ENCODE measurements at regions not wholly inside any gene's neighbourhood (a gene's known extent, or its start where the extent isn't known, plus 50 kb on each side); places are given as distances from the start of the nearest gene placed in this dataset.

- no peak for DNase-seq (ENCODE audit: low read depth)
Measured at GRCh38 chr13:74230984-74231501, 96.8 kb upstream of the KLF12 start.

DNA sequence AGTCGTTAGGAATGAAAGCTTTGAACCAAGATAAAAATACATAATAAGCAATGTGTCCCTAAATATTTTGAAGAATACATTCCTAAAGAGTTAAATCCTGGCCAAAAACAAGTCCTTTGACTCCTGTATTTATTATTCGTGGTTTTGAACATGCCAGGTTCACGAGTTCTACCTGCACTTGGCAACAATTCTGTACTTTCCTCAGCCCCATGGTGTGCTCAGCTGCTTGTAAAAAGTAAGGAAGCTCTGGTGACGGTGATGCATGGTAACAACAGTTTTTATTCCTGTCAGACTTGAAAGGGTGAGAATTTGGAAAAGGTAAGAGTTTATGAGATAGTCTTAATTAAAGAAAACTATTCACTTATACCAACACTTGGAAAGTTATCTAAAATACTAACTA, 95.0 kb upstream of the KLF12 start:
- DNase-seq (ENCODE audit: low read depth), result no peak

GRCh38 chr13:74227476-74228158, 93.4 kb upstream of the KLF12 start:
- no peak for DNase-seq (ENCODE audit: low read depth)

DNA sequence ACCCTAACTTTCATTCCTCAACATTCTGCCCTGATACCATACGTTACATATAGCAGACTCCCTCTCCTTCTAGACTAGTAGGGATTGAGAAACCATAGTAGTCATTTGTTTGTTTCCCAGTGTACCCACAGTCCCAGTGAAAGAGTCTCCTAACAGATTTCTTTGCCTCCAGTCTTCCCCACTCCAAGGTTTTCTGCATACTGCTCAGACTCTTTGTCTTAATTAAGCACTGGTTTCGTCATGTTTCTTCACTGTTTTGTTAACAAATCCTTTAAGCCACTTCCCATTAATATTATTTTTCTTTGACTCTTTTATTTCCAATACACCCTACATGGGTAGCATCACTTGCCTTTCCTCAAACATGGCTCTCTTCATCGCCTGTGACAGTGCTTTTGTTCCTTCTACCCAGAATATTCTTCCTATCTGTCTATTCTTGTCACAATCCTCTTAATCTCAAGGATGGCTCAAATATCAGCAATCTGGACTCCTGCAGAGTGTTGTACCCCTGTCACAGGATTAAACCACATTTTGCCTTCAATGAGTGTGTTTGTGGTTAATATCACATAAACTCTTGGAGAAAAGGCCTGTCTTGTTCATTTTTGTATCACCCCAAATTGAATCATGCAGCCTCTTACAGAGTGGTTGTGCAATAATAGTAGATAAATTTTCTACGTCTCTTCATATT, 92.7 kb upstream of the KLF12 start:
- no peak for DNase-seq (ENCODE audit: low read depth)

DNA sequence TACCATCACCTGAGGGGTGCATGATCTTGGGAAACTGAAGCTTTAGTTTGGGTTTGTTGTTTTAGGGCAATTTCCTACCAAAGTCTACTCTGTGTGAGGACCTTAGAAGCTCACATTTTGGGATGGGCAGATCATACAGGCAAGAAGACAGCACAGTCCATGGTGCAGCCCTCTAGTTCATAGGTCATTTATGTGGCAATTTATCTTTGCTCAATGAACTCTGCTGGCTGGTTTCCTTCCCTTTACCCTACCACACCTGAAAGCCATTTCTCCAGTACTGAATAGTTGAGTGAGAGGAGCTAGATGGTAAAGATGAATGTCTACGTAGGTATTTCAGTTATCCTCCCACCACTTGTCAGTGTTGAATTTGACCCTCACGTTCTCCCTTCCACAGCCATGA, 87.5 kb upstream of the KLF12 start:
- DNase-seq (ENCODE audit: low read depth), result no peak

DNA sequence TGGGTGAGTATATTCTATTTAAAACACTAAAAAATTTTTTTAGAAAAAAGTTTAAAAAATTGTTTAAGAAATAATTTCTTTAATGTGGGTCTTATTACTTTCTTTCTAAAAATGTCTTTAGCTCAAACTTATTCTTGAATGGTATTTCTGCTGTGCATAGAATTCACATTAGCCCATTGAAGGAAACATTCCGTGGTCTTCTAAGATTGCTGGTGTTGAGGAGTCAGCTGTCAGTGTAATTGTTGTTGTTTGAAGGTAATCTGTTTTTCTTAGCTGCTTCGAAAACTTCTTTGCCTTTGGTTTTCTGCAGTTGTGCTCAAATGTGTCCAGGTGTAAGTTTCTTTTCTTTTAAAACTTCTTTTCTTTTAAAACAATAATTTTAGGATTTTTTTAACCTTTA, 85.4 kb upstream of the KLF12 start:
- DNase-seq (ENCODE audit: low read depth), result no peak

- DNase-seq (ENCODE audit: low read depth), result no peak
Measured at GRCh38 chr13:74218291-74218690, 84.1 kb upstream of the KLF12 start.

- DNase-seq (ENCODE audit: low read depth), result no peak
Measured at GRCh38 chr13:74217811-74218210, 83.6 kb upstream of the KLF12 start.

DNA sequence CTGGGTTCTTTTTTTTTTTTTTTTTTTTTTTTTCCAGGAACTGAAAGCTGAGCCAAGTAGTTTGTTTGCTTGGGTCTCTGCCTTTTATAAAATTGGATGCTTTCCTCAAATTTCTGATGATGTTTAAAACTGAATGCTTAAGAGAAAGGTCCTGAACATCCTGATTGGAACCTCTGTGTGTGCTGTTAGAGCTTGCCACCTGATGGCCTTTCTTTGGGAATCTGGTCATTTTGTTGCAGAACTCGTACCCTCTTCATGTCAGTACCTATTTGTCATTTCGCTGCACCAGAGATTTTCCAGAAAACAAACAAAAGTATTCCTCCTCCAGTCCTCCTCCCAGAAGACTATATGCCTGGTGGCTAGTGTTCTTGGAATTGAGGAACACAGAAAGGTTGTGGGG, 81.2 kb upstream of the KLF12 start:
- DNase-seq (ENCODE audit: low read depth), result no peak

GRCh38 chr13:74214321-74214720, 80.1 kb upstream of the KLF12 start:
- no peak for DNase-seq (ENCODE audit: low read depth)

DNA sequence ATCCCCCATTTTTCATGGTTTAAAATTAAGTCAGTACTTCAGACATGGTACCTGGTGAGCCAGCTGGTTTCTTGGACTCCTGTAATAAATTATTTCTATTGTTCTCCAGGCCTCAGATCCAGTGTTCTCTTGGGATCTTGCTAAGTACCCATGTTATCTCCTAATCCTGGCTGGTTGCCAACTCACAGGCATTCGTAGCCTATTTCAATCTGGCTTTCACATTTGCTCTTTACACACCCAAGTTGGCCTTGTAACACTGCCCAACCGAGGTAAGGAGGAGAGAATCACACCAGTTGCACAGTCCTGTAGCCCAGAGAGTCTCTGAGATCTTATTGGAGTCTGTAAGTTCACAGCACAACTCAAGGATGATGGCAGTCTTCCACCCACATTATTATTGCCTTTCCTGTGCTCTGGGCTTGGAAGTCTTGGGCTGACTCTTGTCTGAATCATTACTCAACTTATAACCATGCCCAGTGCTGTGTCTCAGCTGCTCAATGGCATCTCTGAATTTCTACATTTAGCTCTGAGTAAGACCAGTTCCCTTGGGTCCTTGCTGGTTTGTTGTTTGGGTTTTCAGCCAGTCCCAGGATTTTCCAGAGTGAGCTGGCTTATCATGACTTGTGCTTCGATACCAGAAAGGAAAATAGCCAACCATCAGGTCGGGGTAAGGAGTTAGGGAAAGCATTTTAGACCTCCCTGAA, 76.6 kb upstream of the KLF12 start:
- DNase-seq (ENCODE audit: low read depth), result no peak

DNA sequence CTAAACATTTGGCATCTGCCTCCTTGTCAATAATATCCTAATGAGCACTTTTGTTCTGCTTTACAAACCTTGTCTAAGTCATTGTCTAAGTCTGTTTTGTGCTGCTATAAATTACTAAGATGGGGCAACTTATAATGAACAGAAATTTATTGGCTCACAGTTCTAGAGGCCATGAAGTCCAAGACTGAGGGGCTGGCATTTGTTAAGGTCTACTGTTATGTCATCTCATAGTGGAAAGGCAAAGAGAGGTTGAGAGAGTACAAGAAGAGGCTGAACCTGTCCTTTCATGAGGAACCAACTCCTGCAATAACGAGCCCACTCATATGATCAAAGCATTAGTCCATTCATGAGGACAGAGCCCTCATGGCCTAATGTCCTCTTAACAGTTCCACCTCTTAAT, 72.7 kb upstream of the KLF12 start:
- DNase-seq (ENCODE audit: low read depth), result no peak

- no peak for DNase-seq (ENCODE audit: low read depth)
Measured at GRCh38 chr13:74206061-74206561, 71.9 kb upstream of the KLF12 start.

GRCh38 chr13:74205313-74205690, 71.1 kb upstream of the KLF12 start:
- no peak for DNase-seq (ENCODE audit: low read depth)

DNA sequence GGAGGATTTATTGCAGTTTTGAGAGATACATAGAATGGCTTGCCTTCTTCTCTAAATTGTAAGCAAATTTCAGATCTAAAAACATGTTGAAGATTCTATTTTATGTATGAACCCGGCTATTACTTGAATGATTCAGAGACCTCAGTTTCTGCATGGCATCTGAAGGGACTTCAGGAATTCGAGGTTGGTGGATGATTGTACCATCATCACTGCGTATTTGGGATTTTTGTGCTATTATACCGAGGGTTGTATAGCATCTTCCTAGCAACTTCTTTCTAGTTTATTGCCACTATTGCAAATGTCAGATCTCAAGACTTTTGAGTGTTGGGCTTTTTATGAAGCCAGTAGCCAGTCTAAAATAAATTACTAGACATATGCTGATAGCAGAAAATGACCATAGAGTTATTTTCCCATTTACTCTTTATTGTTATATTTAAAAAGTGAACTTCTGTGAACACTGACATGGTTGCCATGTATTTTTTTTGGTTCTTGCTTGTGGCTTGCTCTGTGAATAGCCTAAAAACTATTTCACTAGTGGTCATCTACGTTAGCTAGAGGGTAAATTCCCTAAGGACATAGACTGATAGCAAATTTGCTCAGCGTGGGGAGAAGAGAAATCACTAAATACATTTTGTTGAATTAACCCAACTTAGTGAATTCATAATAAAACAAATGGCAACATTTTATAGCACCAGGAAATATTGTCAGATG, 70.6 kb upstream of the KLF12 start:
- no peak for DNase-seq (ENCODE audit: low read depth)

DNA sequence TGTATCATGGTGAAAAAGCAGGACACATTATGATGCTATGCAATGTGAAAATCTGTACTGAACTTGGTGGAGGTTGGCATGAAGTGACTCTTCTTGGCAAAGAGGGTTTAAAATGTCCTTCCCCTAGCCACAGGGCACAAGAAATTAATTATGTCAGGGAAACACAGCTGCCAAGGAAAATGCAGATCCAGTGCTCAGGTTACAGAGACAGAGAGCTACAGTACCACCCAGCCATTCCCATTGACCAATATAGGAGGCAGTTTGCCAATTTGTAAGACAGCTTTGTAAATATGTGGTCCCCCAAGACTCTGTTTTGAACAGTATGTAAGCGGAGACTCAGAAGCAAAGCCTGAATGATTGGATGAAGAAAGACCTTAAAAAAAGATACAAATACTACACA, 69.4 kb upstream of the KLF12 start:
- DNase-seq (ENCODE audit: low read depth), result no peak

DNA sequence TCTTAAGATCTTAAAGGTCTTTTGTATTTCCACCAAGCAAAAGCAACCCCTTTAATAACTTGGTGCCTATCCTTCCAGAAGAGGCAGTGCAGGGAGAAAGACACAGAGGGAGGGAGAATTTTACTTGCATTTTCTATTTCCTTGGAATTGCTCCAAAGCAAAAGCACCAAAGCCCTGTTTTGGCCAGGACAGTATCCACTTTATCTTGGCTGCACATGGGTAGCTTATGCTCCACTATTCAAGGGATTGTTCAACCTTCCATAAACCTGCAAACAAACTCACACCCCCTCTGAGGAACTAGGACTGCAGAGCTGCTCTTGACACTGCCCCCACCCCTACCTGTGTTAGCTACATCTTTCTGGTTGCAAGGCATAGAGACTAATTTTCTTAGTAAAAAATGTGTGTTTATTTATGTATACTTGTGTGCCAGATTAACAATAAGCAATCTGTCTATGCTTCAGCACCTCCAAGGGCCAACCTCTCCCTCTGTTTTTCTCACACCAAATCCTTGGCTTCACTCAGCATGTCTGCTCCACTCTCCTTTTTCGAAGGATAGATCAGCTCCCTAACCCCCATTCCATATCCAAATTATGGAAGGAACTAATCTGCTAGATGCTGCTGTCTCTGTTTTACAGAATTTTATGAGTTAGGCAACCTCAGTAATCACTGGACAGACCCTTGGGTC, 68.1 kb upstream of the KLF12 start:
- no peak for DNase-seq (ENCODE audit: low read depth)

- DNase-seq (ENCODE audit: low read depth), result no peak
Measured at GRCh38 chr13:74201530-74201929, 67.3 kb upstream of the KLF12 start.

GRCh38 chr13:74200081-74200480, 65.9 kb upstream of the KLF12 start:
- DNase-seq (ENCODE audit: low read depth), result no peak

- DNase-seq (ENCODE audit: low read depth), result no peak
Measured at GRCh38 chr13:74197677-74198429, 63.6 kb upstream of the KLF12 start.

- no peak for DNase-seq (ENCODE audit: low read depth)
Measured at GRCh38 chr13:74194846-74195245, 60.6 kb upstream of the KLF12 start.

All from stimulated activated CD8-positive, alpha-beta memory T cell treated with anti-CD3 and anti-CD28 coated beads, Interleukin-15, amount 100 ng/mL, for 24 hours (primary cell).